H9 (cell line): ENCODE measurements at regions not wholly inside any gene's neighbourhood (a gene's known extent, or its start where the extent isn't known, plus 50 kb on each side); places are given as distances from the start of the nearest gene placed in this dataset.

Experiments used
- DNase-seq: peaks from one replicate; pipeline ENCODE4 v3.0.0-alpha.2; 2017
- H2AFZ ChIP-seq: one replicate; pipeline ENCODE4 v1.6.1; 2013; ENCODE audit warnings: mild to moderate bottlenecking, low read length, control low read depth, moderate library complexity
- H2AK5ac ChIP-seq: 2 replicates; pipeline ENCODE4 v1.6.1; 2013; ENCODE audit warnings: low read length, control low read depth, mixed read lengths; ENCODE audit not compliant: insufficient read length
- H2BK120ac ChIP-seq: one replicate; pipeline ENCODE4 v1.6.1; 2013; ENCODE audit warnings: low read depth, mild to moderate bottlenecking, low read length, control low read depth, inconsistent platforms; ENCODE audit not compliant: poor library complexity, severe bottlenecking
- H2BK12ac ChIP-seq: 2 replicates; pipeline ENCODE4 v1.6.1; 2013; ENCODE audit warnings: low read length, control low read depth, mixed read lengths, low read depth; ENCODE audit not compliant: insufficient read length
- H2BK15ac ChIP-seq: 2 replicates; pipeline ENCODE4 v1.6.1; 2013; ENCODE audit warnings: low read depth, low read length, control low read depth
- H2BK20ac ChIP-seq: one replicate; pipeline ENCODE4 v1.6.1; 2013; ENCODE audit warnings: low read depth, mild to moderate bottlenecking, low read length, control low read depth, inconsistent platforms; ENCODE audit not compliant: poor library complexity, severe bottlenecking
- H2BK5ac ChIP-seq: 2 replicates; pipeline ENCODE4 v1.6.1; 2013; ENCODE audit warnings: low read length, control low read depth, mixed read lengths; ENCODE audit not compliant: insufficient read length
- H3K14ac ChIP-seq: 2 replicates; pipeline ENCODE4 v1.6.1; 2013; ENCODE audit warnings: low read length, control low read depth; ENCODE audit not compliant: insufficient read depth
- H3K18ac ChIP-seq: 2 replicates; pipeline ENCODE4 v1.6.1; 2013; ENCODE audit warnings: low read depth, mild to moderate bottlenecking, mixed read lengths, low read length, control low read depth; ENCODE audit not compliant: insufficient read length
- H3K23ac ChIP-seq: 2 replicates; pipeline ENCODE4 v1.6.1; 2013; ENCODE audit warnings: low read length, control low read depth, mixed read lengths, low read depth; ENCODE audit not compliant: insufficient read length
- H3K23me2 ChIP-seq: 2 replicates; pipeline ENCODE4 v1.6.1; 2013; ENCODE audit warnings: low read depth, mild to moderate bottlenecking, mixed read lengths, low read length, control low read depth; ENCODE audit not compliant: insufficient read length, poor library complexity, severe bottlenecking
- H3K27ac ChIP-seq: 2 replicates; pipeline ENCODE4 v1.5.1; 2013; ENCODE audit warnings: low read length, control low read depth, mixed read lengths, low read depth; ENCODE audit not compliant: insufficient read length
- H3K27me3 ChIP-seq: 2 replicates; pipeline ENCODE4 v1.6.1; 2013; ENCODE audit warnings: low read length, control low read depth, inconsistent platforms; ENCODE audit not compliant: insufficient read depth
- H3K4ac ChIP-seq: 2 replicates; pipeline ENCODE4 v1.6.1; 2013; ENCODE audit warnings: low read depth, mild to moderate bottlenecking, control low read depth, inconsistent platforms, low read length, moderate library complexity
- H3K4me1 ChIP-seq: 2 replicates; pipeline ENCODE4 v1.6.1; 2013; ENCODE audit warnings: low read length, control low read depth, inconsistent platforms; ENCODE audit not compliant: insufficient read depth
- H3K4me2 ChIP-seq: 2 replicates; pipeline ENCODE4 v1.6.1; 2013; ENCODE audit warnings: low read length, control low read depth, mixed read lengths; ENCODE audit not compliant: insufficient read length, insufficient read depth
- H3K56ac ChIP-seq: 2 replicates; pipeline ENCODE4 v1.6.1; 2013; ENCODE audit warnings: low read depth, mild to moderate bottlenecking, mixed read lengths, low read length, control low read depth; ENCODE audit not compliant: insufficient read length
- H3K79me1 ChIP-seq: 2 replicates; pipeline ENCODE4 v1.6.1; 2013; ENCODE audit warnings: low read depth, mild to moderate bottlenecking, moderate library complexity, low read length, control low read depth, inconsistent platforms; ENCODE audit not compliant: insufficient read depth, poor library complexity, severe bottlenecking
- H3K79me2 ChIP-seq: 2 replicates; pipeline ENCODE4 v1.6.1; 2013; ENCODE audit warnings: low read length, control low read depth, inconsistent platforms; ENCODE audit not compliant: insufficient read depth
- H3K9ac ChIP-seq: 2 replicates; pipeline ENCODE4 v1.6.1; 2013; ENCODE audit warnings: low read length, control low read depth, mixed read lengths; ENCODE audit not compliant: insufficient read length; ENCODE audit errors: extremely low read depth
- H3K9me3 ChIP-seq: one replicate; pipeline ENCODE4 v1.6.1; 2013; ENCODE audit warnings: low read depth, low read length, inconsistent platforms; ENCODE audit not compliant: control insufficient read depth
- H3T11ph ChIP-seq: one replicate; pipeline ENCODE4 v1.6.1; 2013; ENCODE audit warnings: mild to moderate bottlenecking, low read length, control low read depth, inconsistent platforms
- H4K20me1 ChIP-seq: one replicate; pipeline ENCODE4 v1.6.1; 2013; ENCODE audit not compliant: control insufficient read depth, insufficient read length, insufficient read depth
- H4K5ac ChIP-seq: 2 replicates; pipeline ENCODE4 v1.6.1; 2013; ENCODE audit warnings: low read depth, mild to moderate bottlenecking, mixed read lengths, low read length, control low read depth; ENCODE audit not compliant: insufficient read length
- H4K8ac ChIP-seq: replicated peaks from 2 replicates; pipeline ENCODE4 v1.6.1; 2013; ENCODE audit warnings: low read length, control low read depth, mixed read lengths, low read depth; ENCODE audit not compliant: insufficient read length
- H4K91ac ChIP-seq: 2 replicates; pipeline ENCODE4 v1.6.1; 2013; ENCODE audit warnings: low read depth, mild to moderate bottlenecking, moderate library complexity, mixed read lengths, low read length, control low read depth; ENCODE audit not compliant: insufficient read length
- H3K27ac Mint-ChIP-seq, 3 experiments: 2 replicates in 2 of 3; 3 replicates in 1 of 3; pipeline ENCODE4 v1.8.0; 2020 to 2021; ENCODE audit warnings: mixed read lengths in 3 of 3, mild to moderate bottlenecking in 1 of 3, moderate library complexity in 1 of 3
- H3K27me3 Mint-ChIP-seq: 2 replicates; pipeline ENCODE4 v1.8.0; 2021; ENCODE audit warnings: low read depth, mild to moderate bottlenecking, moderate library complexity, mixed read lengths
- H3K36me3 Mint-ChIP-seq, 3 experiments: 2 replicates in 2 of 3; 3 replicates in 1 of 3; pipeline ENCODE4 v1.8.0; 2020 to 2021; ENCODE audit warnings: low read depth in 3 of 3, mixed read lengths in 3 of 3; ENCODE audit not compliant: insufficient read depth in 1 of 3
- H3K4me1 Mint-ChIP-seq, 2 experiments: 2 replicates each; pipeline ENCODE4 v1.8.0; 2020; ENCODE audit warnings: mixed read lengths in 2 of 2
- H3K4me3 Mint-ChIP-seq, 2 experiments: 2 replicates in 1 of 2; 3 replicates in 1 of 2; pipeline ENCODE4 v1.8.0; 2020 to 2021; ENCODE audit warnings: mild to moderate bottlenecking in 2 of 2, mixed read lengths in 2 of 2, moderate library complexity in 1 of 2
- H3K9me3 Mint-ChIP-seq, 2 experiments: 2 replicates in 1 of 2; 3 replicates in 1 of 2; pipeline ENCODE4 v1.8.0; 2020; ENCODE audit warnings: mild to moderate bottlenecking in 2 of 2, mixed read lengths in 2 of 2, moderate library complexity in 1 of 2
- CTCF ChIP-seq: fragments of 200-600 bp; sonication (generic); conservative IDR thresholded peaks from 3 replicates; pipeline ENCODE4 v1.8.0; 2021; ENCODE audit warnings: antibody characterized with exemption, mild to moderate bottlenecking
- WGBS: extraction: QIAGEN DNeasy Blood & Tissue Kit; methylation state at CpG from one replicate; pipeline ENCODE4 v1.1.7; 2013; ENCODE audit warnings: missing lambda C conversion rate, low lambda C conversion rate, mixed read lengths; ENCODE audit not compliant: insufficient read length; ENCODE audit errors: extremely low coverage; 5-methylcytosine and 5-hydroxymethylcytosine counted together

- Histone ChIP-seq H3K56ac (no peak overlapping the region), H4K91ac (no peak overlapping the region), H3K4ac (no peak overlapping the region), H3K4me1 (no peaks in the 10 kb centered on the region), H4K20me1 (no peaks in the 10 kb centered on the region), H2BK15ac (no peak overlapping the region), H3T11ph (no peak overlapping the region), H2BK20ac (no peak overlapping the region), H3K23ac (no peak overlapping the region), H3K18ac (no peak overlapping the region), H3K14ac (no peak overlapping the region; the same call in 1 of the 2 replicates), H4K8ac (no peak overlapping the region), H3K27ac (no peak overlapping the region), H3K23me2 (no peaks in the 10 kb centered on the region), H2BK5ac (no peak overlapping the region), H2AFZ (no peak overlapping the region), H2BK12ac (no peak overlapping the region), H3K9me3 (no peaks in the 10 kb centered on the region), H3K79me1 (no peaks in the 10 kb centered on the region), H4K5ac (no peak overlapping the region), H3K4me2 (no peak overlapping the region), H3K79me2 (no peaks in the 10 kb centered on the region), H3K27me3 (no peaks in the 10 kb centered on the region; the same call in 1 of the 2 replicates), H3K9ac (no peak overlapping the region), H2BK120ac (no peak overlapping the region), H2AK5ac (no peak overlapping the region)
- peak; percentile 8 for DNase-seq
- no peaks in the 10 kb centered on the region for H3K36me3 Mint-ChIP-seq
- H3K27me3 Mint-ChIP-seq, result peaks cover 82% of the 10 kb centered on the region
- H3K4me3 Mint-ChIP-seq, result no peak overlapping the region
- H3K9me3 Mint-ChIP-seq, result no peaks in the 10 kb centered on the region
- no peak overlapping the region for H3K27ac Mint-ChIP-seq
- H3K4me1 Mint-ChIP-seq, result peaks cover 14 to 22% of the 10 kb centered on the region in 2 experiments
- TF ChIP-seq CTCF, result no peak
- no CpG with 5 or more reads among the region's 7 CpGs for WGBS
Measured at GRCh38 chr7:128176696-128177095, 64.4 kb upstream of the LEP start.
